ENCODE measurements at regions not wholly inside any gene's neighbourhood (a gene's known extent, or its start where the extent isn't known, plus 50 kb on each side); places are given as distances from the start of the nearest gene placed in this dataset.

- peak; percentile 15 for DNase-seq
Measured at GRCh38 chr17:72786-73185, 64.6 kb upstream of the SCGB1C2 start.

All from activated CD8-positive, alpha-beta memory T cell treated with anti-CD3 and anti-CD28 coated beads for 24 hours (primary cell).